SK-N-SH (cell line): ENCODE measurements at regions not wholly inside any gene's neighbourhood (a gene's known extent, or its start where the extent isn't known, plus 50 kb on each side); places are given as distances from the start of the nearest gene placed in this dataset.

ENCODE experiments used
- CHD2 ChIP-seq: fragments of 150-350 bp; IDR thresholded peaks from 2 replicates; pipeline ENCODE4 v1.6.1; 2018; ENCODE audit warnings: low read length; ENCODE audit not compliant: partially characterized antibody
- FOXM1 ChIP-seq: IDR thresholded peaks from 2 replicates; pipeline ENCODE4 v1.4.0; 2012; ENCODE audit warnings: low read depth, mild to moderate bottlenecking
- JUND ChIP-seq: IDR thresholded peaks from 2 replicates; pipeline ENCODE4 v1.4.0; 2012
- MEF2A ChIP-seq: IDR thresholded peaks from 2 replicates; pipeline ENCODE4 v1.4.0; 2012; ENCODE audit warnings: low read depth, borderline replicate concordance
- NRF1 ChIP-seq: IDR thresholded peaks from 2 replicates; pipeline ENCODE4 v1.6.1; 2012; ENCODE audit warnings: low read depth, mild to moderate bottlenecking, low read length
- POLR2AphosphoS5 ChIP-seq: IDR thresholded peaks from 2 replicates; pipeline ENCODE4 v1.6.1; 2012; ENCODE audit warnings: low read depth, low read length
- RAD21 ChIP-seq: IDR thresholded peaks from 2 replicates; pipeline ENCODE4 v1.6.1; 2012; ENCODE audit warnings: mild to moderate bottlenecking, low read length
- RCOR1 ChIP-seq: fragments of 150-350 bp; IDR thresholded peaks from 2 replicates; pipeline ENCODE4 v1.6.1; 2017; ENCODE audit warnings: antibody characterized with exemption, low read length
- REST ChIP-seq: IDR thresholded peaks from 2 replicates; pipeline ENCODE4 v1.6.1; 2012; ENCODE audit warnings: mild to moderate bottlenecking, low read depth, low read length, moderate library complexity
- SMC3 ChIP-seq: IDR thresholded peaks from 2 replicates; pipeline ENCODE4 v1.6.1; 2012; ENCODE audit warnings: low read depth, low read length, improper control_type of control experiment
- TAF1 ChIP-seq: IDR thresholded peaks from 2 replicates; pipeline ENCODE4 v1.6.1; 2012; ENCODE audit warnings: low read depth, mild to moderate bottlenecking, low read length, moderate library complexity, borderline replicate concordance
- USF1 ChIP-seq: IDR thresholded peaks from 2 replicates; pipeline ENCODE4 v1.4.0; 2012; ENCODE audit warnings: low read depth, borderline replicate concordance
- TF ChIP-seq, protein P1 (sequence below): fragments of 200-600 bp; sonication (generic); IDR thresholded peaks from 2 replicates; pipeline ENCODE4 v1.6.1; 2017; ENCODE audit warnings: antibody characterized with exemption, mild to moderate bottlenecking, moderate library complexity
- TF ChIP-seq, protein P2 (sequence below): IDR thresholded peaks from 2 replicates; pipeline ENCODE4 v1.4.0; 2012; ENCODE audit warnings: low read depth, borderline replicate concordance

GRCh38 chr13:34452831-34453230 is 489.2 kb upstream of the NBEA start:
- TF ChIP-seq, protein P1, sequence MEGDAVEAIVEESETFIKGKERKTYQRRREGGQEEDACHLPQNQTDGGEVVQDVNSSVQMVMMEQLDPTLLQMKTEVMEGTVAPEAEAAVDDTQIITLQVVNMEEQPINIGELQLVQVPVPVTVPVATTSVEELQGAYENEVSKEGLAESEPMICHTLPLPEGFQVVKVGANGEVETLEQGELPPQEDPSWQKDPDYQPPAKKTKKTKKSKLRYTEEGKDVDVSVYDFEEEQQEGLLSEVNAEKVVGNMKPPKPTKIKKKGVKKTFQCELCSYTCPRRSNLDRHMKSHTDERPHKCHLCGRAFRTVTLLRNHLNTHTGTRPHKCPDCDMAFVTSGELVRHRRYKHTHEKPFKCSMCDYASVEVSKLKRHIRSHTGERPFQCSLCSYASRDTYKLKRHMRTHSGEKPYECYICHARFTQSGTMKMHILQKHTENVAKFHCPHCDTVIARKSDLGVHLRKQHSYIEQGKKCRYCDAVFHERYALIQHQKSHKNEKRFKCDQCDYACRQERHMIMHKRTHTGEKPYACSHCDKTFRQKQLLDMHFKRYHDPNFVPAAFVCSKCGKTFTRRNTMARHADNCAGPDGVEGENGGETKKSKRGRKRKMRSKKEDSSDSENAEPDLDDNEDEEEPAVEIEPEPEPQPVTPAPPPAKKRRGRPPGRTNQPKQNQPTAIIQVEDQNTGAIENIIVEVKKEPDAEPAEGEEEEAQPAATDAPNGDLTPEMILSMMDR, result no peak
- TF ChIP-seq FOXM1 (no peak), POLR2AphosphoS5 (no peak), RCOR1 (no peak), TAF1 (no peak), CHD2 (no peak), USF1 (no peak), SMC3 (no peak), MEF2A (no peak), RAD21 (no peak), NRF1 (no peak), REST (no peak), JUND (no peak)
- TF ChIP-seq, protein P2, sequence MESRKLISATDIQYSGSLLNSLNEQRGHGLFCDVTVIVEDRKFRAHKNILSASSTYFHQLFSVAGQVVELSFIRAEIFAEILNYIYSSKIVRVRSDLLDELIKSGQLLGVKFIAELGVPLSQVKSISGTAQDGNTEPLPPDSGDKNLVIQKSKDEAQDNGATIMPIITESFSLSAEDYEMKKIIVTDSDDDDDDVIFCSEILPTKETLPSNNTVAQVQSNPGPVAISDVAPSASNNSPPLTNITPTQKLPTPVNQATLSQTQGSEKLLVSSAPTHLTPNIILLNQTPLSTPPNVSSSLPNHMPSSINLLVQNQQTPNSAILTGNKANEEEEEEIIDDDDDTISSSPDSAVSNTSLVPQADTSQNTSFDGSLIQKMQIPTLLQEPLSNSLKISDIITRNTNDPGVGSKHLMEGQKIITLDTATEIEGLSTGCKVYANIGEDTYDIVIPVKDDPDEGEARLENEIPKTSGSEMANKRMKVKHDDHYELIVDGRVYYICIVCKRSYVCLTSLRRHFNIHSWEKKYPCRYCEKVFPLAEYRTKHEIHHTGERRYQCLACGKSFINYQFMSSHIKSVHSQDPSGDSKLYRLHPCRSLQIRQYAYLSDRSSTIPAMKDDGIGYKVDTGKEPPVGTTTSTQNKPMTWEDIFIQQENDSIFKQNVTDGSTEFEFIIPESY, result no peak
